GM11168 (cell line): ENCODE measurements at regions not wholly inside any gene's neighbourhood (a gene's known extent, or its start where the extent isn't known, plus 50 kb on each side); places are given as distances from the start of the nearest gene placed in this dataset.
"Not testable (repeated sequence)": the region's sequence is repeated elsewhere in the genome, so short reads cannot be mapped to it uniquely, and the experiment has no call there.

Source experiments
- in situ Hi-C: fragments of 300-500 bp; cut with MboI; formaldehyde crosslinking; loops from one replicate; pipeline ENCODE4 v1.12.0; 2022; ENCODE audit warnings: low sequenced_read_pairs; ENCODE audit not compliant: unreplicated experiment

- in situ Hi-C loops, result no loop called here
These were observed 64.8 kb upstream of the TBC1D3K start for GRCh38 chr17:37859451-37859850.

- in situ Hi-C loops, result not testable (repeated sequence)
These were observed 65.8 kb upstream of the TBC1D3K start for GRCh38 chr17:37858391-37858790.

GRCh38 chr17:37856245-37856644 lies 68.0 kb upstream of the TBC1D3K start:
- in situ Hi-C loops, result no loop called here

- in situ Hi-C loops, result no loop called here
These were observed 74.6 kb upstream of the TBC1D3K start for GRCh38 chr17:37849617-37849972.

- in situ Hi-C loops, result no loop called here
These were observed 75.3 kb upstream of the TBC1D3K start for GRCh38 chr17:37848690-37849616.

GRCh38 chr17:37847811-37848331 lies 76.3 kb upstream of the TBC1D3K start:
- in situ Hi-C loops, result no loop called here

- in situ Hi-C loops, result no loop called here
These were observed 77.1 kb upstream of the TBC1D3K start for GRCh38 chr17:37847102-37847501.

- in situ Hi-C loops, result no loop called here
These were observed 79.3 kb upstream of the TBC1D3K start for GRCh38 chr17:37844977-37845293.

- in situ Hi-C loops, result no loop called here
These were observed 79.8 kb upstream of the TBC1D3K start for GRCh38 chr17:37844158-37844976.

GRCh38 chr17:37842401-37842800 lies 81.8 kb upstream of the TBC1D3K start:
- in situ Hi-C loops, result no loop called here

- in situ Hi-C loops, result no loop called here
These were observed 83.0 kb upstream of the TBC1D3K start for GRCh38 chr17:37841232-37841631.

GRCh38 chr17:37840576-37840975 lies 83.6 kb upstream of the TBC1D3K start:
- in situ Hi-C loops, result no loop called here

- in situ Hi-C loops, result no loop called here
These were observed 84.8 kb upstream of the TBC1D3K start for GRCh38 chr17:37839196-37839978.

- in situ Hi-C loops, result no loop called here
These were observed 85.9 kb upstream of the TBC1D3K start for GRCh38 chr17:37838276-37838675.

- in situ Hi-C loops, result no loop called here
These were observed 87.6 kb upstream of the TBC1D3K start for GRCh38 chr17:37836593-37836992.

- in situ Hi-C loops, result no loop called here
These were observed 89.3 kb upstream of the HNF1B start for GRCh38 chr17:37834168-37834567.

- in situ Hi-C loops, result no loop called here
These were observed 88.5 kb upstream of the HNF1B start for GRCh38 chr17:37833237-37833859.

GRCh38 chr17:37831986-37832385 lies 87.1 kb upstream of the HNF1B start:
- in situ Hi-C loops, result no loop called here

- in situ Hi-C loops, result no loop called here
These were observed 86.6 kb upstream of the HNF1B start for GRCh38 chr17:37831492-37831891.
